Neural cell (in vitro differentiated cells): ENCODE measurements at regions not wholly inside any gene's neighbourhood (a gene's known extent, or its start where the extent isn't known, plus 50 kb on each side); places are given as distances from the start of the nearest gene placed in this dataset.

ENCODE experiments used
- H2AFZ ChIP-seq: fragments of 200-600, 300-800 bp; sonication (generic), shearing (Covaris generic); 2 replicates; pipeline ENCODE4 v1.6.0; 2014; ENCODE audit warnings: low read depth, mild to moderate bottlenecking, antibody characterized with exemption, low read length, moderate library complexity
- H3F3A ChIP-seq: fragments of 200-600 bp; shearing (Covaris generic); 2 replicates; pipeline ENCODE4 v1.6.1; 2016; ENCODE audit warnings: mild to moderate bottlenecking, moderate library complexity, mixed read lengths, antibody characterized with exemption, low read length; ENCODE audit not compliant: insufficient read depth, poor library complexity, severe bottlenecking
- H3K27ac ChIP-seq: fragments of 200-600, 300-800 bp; sonication (generic), shearing (Covaris generic); 2 replicates; pipeline ENCODE4 v1.5.1; 2014; ENCODE audit warnings: mild to moderate bottlenecking, low read length, moderate library complexity
- H3K27me3 ChIP-seq: fragments of 300-800, 200-600 bp; sonication (generic), shearing (Covaris generic); 2 replicates; pipeline ENCODE4 v1.6.0; 2014; ENCODE audit warnings: mild to moderate bottlenecking, low read depth, low read length, moderate library complexity; ENCODE audit not compliant: insufficient read depth
- H3K36me3 ChIP-seq: fragments of 300-800, 200-600 bp; sonication (generic), shearing (Covaris generic); 2 replicates; pipeline ENCODE4 v1.5.1; 2014; ENCODE audit warnings: mild to moderate bottlenecking, antibody characterized with exemption, low read length, moderate library complexity; ENCODE audit not compliant: insufficient read depth
- H3K4me2 ChIP-seq: fragments of 300-800, 200-600 bp; sonication (generic), shearing (Covaris generic); 2 replicates; pipeline ENCODE4 v1.6.0; 2014; ENCODE audit warnings: mild to moderate bottlenecking, low read length
- H3K4me3 ChIP-seq: fragments of 300-800, 200-600 bp; sonication (generic), shearing (Covaris generic); 2 replicates; pipeline ENCODE4 v1.5.1; 2014; ENCODE audit warnings: mild to moderate bottlenecking, low read length, moderate library complexity
- H3K79me2 ChIP-seq: fragments of 200-600 bp; shearing (Covaris generic); replicated peaks from 2 replicates; pipeline ENCODE4 v1.6.0; 2014; ENCODE audit warnings: mild to moderate bottlenecking, low read length, moderate library complexity; ENCODE audit not compliant: insufficient read depth
- H3K9ac ChIP-seq: fragments of 300-800, 200-600 bp; sonication (generic), shearing (Covaris generic); 2 replicates; pipeline ENCODE4 v1.6.1; 2016; ENCODE audit warnings: mild to moderate bottlenecking, low read length, mixed read lengths
- H3K9me2 ChIP-seq: fragments of 200-600 bp; shearing (Covaris generic); 2 replicates; pipeline ENCODE4 v1.6.1; 2016; ENCODE audit warnings: mild to moderate bottlenecking, low read length, mixed read lengths; ENCODE audit not compliant: insufficient read depth
- H3K9me3 ChIP-seq: fragments of 200-600, 300-800 bp; sonication (generic), shearing (Covaris generic); 2 replicates; pipeline ENCODE4 v1.6.1; 2016; ENCODE audit warnings: mild to moderate bottlenecking, mixed run types, low read length, moderate library complexity, mixed read lengths
- H4K20me1 ChIP-seq: fragments of 200-600 bp; shearing (Covaris generic); 2 replicates; pipeline ENCODE4 v1.6.1; 2016; ENCODE audit warnings: mild to moderate bottlenecking, mixed run types; ENCODE audit not compliant: insufficient read depth
- EP300 ChIP-seq: fragments of 450-650 bp; conservative IDR thresholded peaks from 2 replicates; pipeline ENCODE4 v1.6.1; 2014; ENCODE audit warnings: antibody characterized with exemption, mild to moderate bottlenecking, moderate library complexity; ENCODE audit not compliant: poor library complexity, severe bottlenecking
- EZH2 ChIP-seq: fragments of 200-600, 300-800 bp; shearing (Covaris generic), sonication (generic); IDR thresholded peaks from 2 replicates; pipeline ENCODE4 v1.6.1; 2014; ENCODE audit warnings: antibody characterized with exemption, low read length, borderline replicate concordance, mild to moderate bottlenecking; ENCODE audit not compliant: insufficient read depth, poor library complexity, severe bottlenecking
- MXI1 ChIP-seq: fragments of 450-650 bp; conservative IDR thresholded peaks from 2 replicates; pipeline ENCODE4 v1.6.1; 2014; ENCODE audit warnings: antibody characterized with exemption, mild to moderate bottlenecking; ENCODE audit not compliant: poor library complexity, severe bottlenecking
- POLR2AphosphoS5 ChIP-seq: IDR thresholded peaks from 2 replicates; pipeline ENCODE4 v1.6.1; 2012
- RAD21 ChIP-seq: fragments of 450-650 bp; conservative IDR thresholded peaks from 2 replicates; pipeline ENCODE4 v1.6.1; 2014; ENCODE audit warnings: antibody characterized with exemption, mild to moderate bottlenecking, moderate library complexity
- SMC3 ChIP-seq: fragments of 450-650 bp; conservative IDR thresholded peaks from 2 replicates; pipeline ENCODE4 v1.6.1; 2014; ENCODE audit warnings: antibody characterized with exemption, mild to moderate bottlenecking, moderate library complexity; ENCODE audit not compliant: poor library complexity
- TAF1 ChIP-seq: IDR thresholded peaks from 2 replicates; pipeline ENCODE4 v1.6.1; 2012; ENCODE audit warnings: low read depth
- TF ChIP-seq, protein P1 (sequence below): IDR thresholded peaks from 2 replicates; pipeline ENCODE4 v1.6.1; 2012; ENCODE audit warnings: borderline replicate concordance
- TF ChIP-seq, protein P2 (sequence below): fragments of 450-650 bp; IDR thresholded peaks from 2 replicates; pipeline ENCODE4 v1.5.1; 2014; ENCODE audit warnings: antibody characterized with exemption, mild to moderate bottlenecking, moderate library complexity; ENCODE audit not compliant: poor library complexity, severe bottlenecking

DNA sequence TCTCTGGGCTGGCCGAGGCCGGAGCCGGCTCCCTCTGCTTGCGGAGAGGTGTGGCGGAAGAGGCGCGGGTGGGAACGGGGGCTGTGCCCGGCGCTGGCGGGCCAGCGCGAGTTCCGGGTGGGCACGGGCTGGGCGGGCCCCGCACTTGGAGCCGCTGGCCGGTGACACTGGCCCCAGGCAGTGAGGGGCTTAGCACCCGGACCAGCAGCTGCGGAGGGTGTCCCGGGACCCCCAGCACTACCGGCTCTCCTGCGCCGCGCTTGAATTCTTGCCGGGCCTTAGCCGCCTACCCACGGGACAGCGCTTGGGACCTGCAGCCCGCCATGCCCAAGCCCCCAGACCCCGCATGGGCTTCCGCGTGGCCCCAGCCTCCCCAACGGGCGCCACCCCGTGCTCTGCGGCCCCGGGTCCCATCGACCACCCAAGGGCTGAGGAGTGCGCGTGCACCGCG is 736.3 kb upstream of the ARRDC4 start:
- Histone ChIP-seq H3K27me3 (no peaks in the 10 kb centered on the region), H3K9me3 (no peaks in the 10 kb centered on the region), H3K27ac (no peak overlapping the region), H4K20me1 (no peaks in the 10 kb centered on the region), H3K9me2 (no peaks in the 10 kb centered on the region), H3K4me3 (no peak overlapping the region), H2AFZ (no peak overlapping the region), H3K79me2 (no peaks in the 10 kb centered on the region), H3K4me2 (no peak overlapping the region), H3K36me3 (no peaks in the 10 kb centered on the region), H3K9ac (no peak overlapping the region), H3F3A (no peaks in the 10 kb centered on the region)
- TF ChIP-seq EZH2 (no peak), POLR2AphosphoS5 (no peak), SMC3 (no peak), RAD21 (no peak), TAF1 (no peak), MXI1 (no peak)
- TF ChIP-seq, protein P1, sequence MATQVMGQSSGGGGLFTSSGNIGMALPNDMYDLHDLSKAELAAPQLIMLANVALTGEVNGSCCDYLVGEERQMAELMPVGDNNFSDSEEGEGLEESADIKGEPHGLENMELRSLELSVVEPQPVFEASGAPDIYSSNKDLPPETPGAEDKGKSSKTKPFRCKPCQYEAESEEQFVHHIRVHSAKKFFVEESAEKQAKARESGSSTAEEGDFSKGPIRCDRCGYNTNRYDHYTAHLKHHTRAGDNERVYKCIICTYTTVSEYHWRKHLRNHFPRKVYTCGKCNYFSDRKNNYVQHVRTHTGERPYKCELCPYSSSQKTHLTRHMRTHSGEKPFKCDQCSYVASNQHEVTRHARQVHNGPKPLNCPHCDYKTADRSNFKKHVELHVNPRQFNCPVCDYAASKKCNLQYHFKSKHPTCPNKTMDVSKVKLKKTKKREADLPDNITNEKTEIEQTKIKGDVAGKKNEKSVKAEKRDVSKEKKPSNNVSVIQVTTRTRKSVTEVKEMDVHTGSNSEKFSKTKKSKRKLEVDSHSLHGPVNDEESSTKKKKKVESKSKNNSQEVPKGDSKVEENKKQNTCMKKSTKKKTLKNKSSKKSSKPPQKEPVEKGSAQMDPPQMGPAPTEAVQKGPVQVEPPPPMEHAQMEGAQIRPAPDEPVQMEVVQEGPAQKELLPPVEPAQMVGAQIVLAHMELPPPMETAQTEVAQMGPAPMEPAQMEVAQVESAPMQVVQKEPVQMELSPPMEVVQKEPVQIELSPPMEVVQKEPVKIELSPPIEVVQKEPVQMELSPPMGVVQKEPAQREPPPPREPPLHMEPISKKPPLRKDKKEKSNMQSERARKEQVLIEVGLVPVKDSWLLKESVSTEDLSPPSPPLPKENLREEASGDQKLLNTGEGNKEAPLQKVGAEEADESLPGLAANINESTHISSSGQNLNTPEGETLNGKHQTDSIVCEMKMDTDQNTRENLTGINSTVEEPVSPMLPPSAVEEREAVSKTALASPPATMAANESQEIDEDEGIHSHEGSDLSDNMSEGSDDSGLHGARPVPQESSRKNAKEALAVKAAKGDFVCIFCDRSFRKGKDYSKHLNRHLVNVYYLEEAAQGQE, result no peak
- TF ChIP-seq, protein P2, sequence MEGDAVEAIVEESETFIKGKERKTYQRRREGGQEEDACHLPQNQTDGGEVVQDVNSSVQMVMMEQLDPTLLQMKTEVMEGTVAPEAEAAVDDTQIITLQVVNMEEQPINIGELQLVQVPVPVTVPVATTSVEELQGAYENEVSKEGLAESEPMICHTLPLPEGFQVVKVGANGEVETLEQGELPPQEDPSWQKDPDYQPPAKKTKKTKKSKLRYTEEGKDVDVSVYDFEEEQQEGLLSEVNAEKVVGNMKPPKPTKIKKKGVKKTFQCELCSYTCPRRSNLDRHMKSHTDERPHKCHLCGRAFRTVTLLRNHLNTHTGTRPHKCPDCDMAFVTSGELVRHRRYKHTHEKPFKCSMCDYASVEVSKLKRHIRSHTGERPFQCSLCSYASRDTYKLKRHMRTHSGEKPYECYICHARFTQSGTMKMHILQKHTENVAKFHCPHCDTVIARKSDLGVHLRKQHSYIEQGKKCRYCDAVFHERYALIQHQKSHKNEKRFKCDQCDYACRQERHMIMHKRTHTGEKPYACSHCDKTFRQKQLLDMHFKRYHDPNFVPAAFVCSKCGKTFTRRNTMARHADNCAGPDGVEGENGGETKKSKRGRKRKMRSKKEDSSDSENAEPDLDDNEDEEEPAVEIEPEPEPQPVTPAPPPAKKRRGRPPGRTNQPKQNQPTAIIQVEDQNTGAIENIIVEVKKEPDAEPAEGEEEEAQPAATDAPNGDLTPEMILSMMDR, result no peak

DNA sequence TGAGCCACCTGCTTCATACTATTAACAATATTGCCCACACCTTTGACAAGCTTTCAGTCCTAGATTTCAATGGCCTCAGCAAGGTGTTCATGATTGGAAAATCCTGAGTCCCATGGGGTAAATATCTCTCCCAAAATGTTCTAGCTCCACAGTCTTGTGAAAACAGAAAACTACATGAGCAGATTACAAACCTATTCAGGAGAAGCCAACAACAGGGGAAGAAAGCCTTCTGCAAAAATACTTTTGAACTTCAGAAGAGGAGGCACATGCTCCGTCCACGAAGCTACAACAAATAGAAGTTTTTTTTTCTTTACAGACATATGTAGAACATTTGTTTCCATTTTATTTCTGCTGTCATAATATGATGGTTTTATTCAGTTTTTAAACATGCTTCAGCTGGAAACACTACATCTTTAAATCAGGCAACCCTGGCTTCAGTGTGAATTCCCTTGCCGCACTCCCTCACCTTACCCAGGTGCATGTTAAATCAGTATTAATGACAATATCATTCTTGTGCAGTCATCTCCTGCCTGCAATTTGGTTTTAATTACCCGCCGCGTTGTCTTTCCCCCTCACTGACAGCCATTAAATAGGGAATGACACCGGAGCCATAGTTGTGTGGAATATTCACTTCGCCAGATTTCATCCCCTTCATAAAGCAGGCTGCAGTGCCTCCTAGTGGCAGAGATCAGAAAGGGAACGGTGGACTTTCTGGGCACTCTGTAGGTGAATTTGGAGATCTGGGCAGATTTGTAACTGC is 725.5 kb upstream of the ARRDC4 start:
- Histone ChIP-seq H3K79me2 (no peaks in the 10 kb centered on the region), H3K36me3 (no peaks in the 10 kb centered on the region), H4K20me1 (no peaks in the 10 kb centered on the region), H3K4me3 (no peak overlapping the region), H3K27me3 (peaks cover 10% of the 10 kb centered on the region), H3K9ac (no peak overlapping the region), H3K9me3 (no peaks in the 10 kb centered on the region), H3K27ac (no peak overlapping the region), H3F3A (no peaks in the 10 kb centered on the region), H3K4me2 (no peak overlapping the region), H2AFZ (no peak overlapping the region), H3K9me2 (no peaks in the 10 kb centered on the region)
- TF ChIP-seq RAD21 (peak; percentile 88), EZH2 (no peak), TAF1 (no peak), SMC3 (peak; percentile 84), POLR2AphosphoS5 (no peak), EP300 (no peak)
- TF ChIP-seq, protein P2, result peak; percentile 85
- TF ChIP-seq, protein P1, result no peak
